Thyroid gland (tissue), 4 donors: ENCODE measurements at regions not wholly inside any gene's neighbourhood (a gene's known extent, or its start where the extent isn't known, plus 50 kb on each side); places are given as distances from the start of the nearest gene placed in this dataset.

Experiments
- DNase-seq, 2 donors: peaks; one replicate each; pipeline ENCODE4 v3.0.0-alpha.2; 2019
- H3K27ac ChIP-seq, 3 donors: fragments of 200-600 bp; sonication (generic); 1 replicate in 2 of 3; 2 replicates in 1 of 3; pipeline ENCODE4 v1.5.1; 2016 to 2019; ENCODE audit warnings: mild to moderate bottlenecking in 1 of 3, moderate library complexity in 1 of 3
- H3K27me3 ChIP-seq: fragments of 200-600 bp; sonication (generic); one replicate; pipeline ENCODE4 v1.5.1; 2019
- H3K36me3 ChIP-seq, 2 donors: fragments of 200-600 bp; sonication (generic); one replicate each; pipeline ENCODE4 v1.5.1; 2016 to 2019
- H3K4me1 ChIP-seq, 2 donors: fragments of 200-600 bp; sonication (generic); one replicate each; pipeline ENCODE4 v1.5.1; 2017 to 2019
- H3K4me3 ChIP-seq, 3 donors: fragments of 200-600 bp; sonication (generic); replicated peaks in 1 of 3; 1 replicate in 2 of 3; 2 replicates in 1 of 3; pipeline ENCODE4 v1.5.1; 2016; ENCODE audit warnings: mild to moderate bottlenecking in 1 of 3
- H3K9me3 ChIP-seq: fragments of 200-600 bp; sonication (generic); one replicate; pipeline ENCODE4 v1.5.1; 2017
- POLR2A ChIP-seq, 2 donors: fragments of 450-650 bp; IDR thresholded peaks; one replicate each; pipeline ENCODE4 v1.6.1; 2017; ENCODE audit warnings: antibody characterized with exemption in 2 of 2, mild to moderate bottlenecking in 2 of 2, moderate library complexity in 1 of 2
- WGBS, 2 donors: methylation state at CpG; one replicate each; pipeline ENCODE4 v1.1.5; 2017; 5-methylcytosine and 5-hydroxymethylcytosine counted together
- intact Hi-C: fragments of 100-400 bp; cut with DNase I; formaldehyde crosslinking; loops from one replicate; pipeline ENCODE4 v1.15.1; 2023
- TF ChIP-seq, protein P1 (sequence below), 6 experiments: fragments of 200-600 bp in 3 of 6; fragments of 450-650 bp in 3 of 6; sonication (generic) in 3 of 6; IDR thresholded peaks; one replicate each; pipeline ENCODE4 v1.5.1; 2016 to 2019; ENCODE audit warnings: antibody characterized with exemption in 6 of 6, mild to moderate bottlenecking in 2 of 6, inconsistent platforms in 1 of 6, moderate library complexity in 1 of 6

- no peaks in the 10 kb centered on the region for H3K27me3 ChIP-seq
- WGBS, 2 donors: 81 to 85% methylated on average over 6 to 10 of the region's 10 CpGs
- H3K4me3 ChIP-seq: no peak overlapping the region
- intact Hi-C loops: no loop called here
- TF ChIP-seq, protein P1, sequence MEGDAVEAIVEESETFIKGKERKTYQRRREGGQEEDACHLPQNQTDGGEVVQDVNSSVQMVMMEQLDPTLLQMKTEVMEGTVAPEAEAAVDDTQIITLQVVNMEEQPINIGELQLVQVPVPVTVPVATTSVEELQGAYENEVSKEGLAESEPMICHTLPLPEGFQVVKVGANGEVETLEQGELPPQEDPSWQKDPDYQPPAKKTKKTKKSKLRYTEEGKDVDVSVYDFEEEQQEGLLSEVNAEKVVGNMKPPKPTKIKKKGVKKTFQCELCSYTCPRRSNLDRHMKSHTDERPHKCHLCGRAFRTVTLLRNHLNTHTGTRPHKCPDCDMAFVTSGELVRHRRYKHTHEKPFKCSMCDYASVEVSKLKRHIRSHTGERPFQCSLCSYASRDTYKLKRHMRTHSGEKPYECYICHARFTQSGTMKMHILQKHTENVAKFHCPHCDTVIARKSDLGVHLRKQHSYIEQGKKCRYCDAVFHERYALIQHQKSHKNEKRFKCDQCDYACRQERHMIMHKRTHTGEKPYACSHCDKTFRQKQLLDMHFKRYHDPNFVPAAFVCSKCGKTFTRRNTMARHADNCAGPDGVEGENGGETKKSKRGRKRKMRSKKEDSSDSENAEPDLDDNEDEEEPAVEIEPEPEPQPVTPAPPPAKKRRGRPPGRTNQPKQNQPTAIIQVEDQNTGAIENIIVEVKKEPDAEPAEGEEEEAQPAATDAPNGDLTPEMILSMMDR (IDR thresholded peaks at IDR 0.05): no peak
- TF ChIP-seq POLR2A (IDR thresholded peaks at IDR 0.05): no peak
- no peaks in the 10 kb centered on the region for H3K36me3 ChIP-seq
- no peaks in the 10 kb centered on the region for H3K9me3 ChIP-seq
- no peak for DNase-seq
- peaks cover 63 to 71% of the 10 kb centered on the region in 2 donors for H3K4me1 ChIP-seq
- H3K27ac ChIP-seq: peak overlapping the region; percentile 79 to 89 (median 81)
Observed at GRCh38 chr6:43877463-43878126, 107.6 kb downstream of the VEGFA start.

- 38 to 49% methylated on average over 9 to 10 of the region's 10 CpGs for WGBS, 2 donors
Observed at GRCh38 chr6:43877036-43877435, 107.0 kb downstream of the VEGFA start.

GRCh38 chr6:43876602-43877001 is 106.6 kb downstream of the VEGFA start:
- intact Hi-C loops: no loop called here
- 49 to 59% methylated on average over 4 of the region's 4 CpGs for WGBS, 2 donors

More at GRCh38 chr6:43877036-43877435, 107.0 kb downstream of the VEGFA start:
- peak in 1 of 2 donors; percentile 33 for TF ChIP-seq POLR2A (IDR thresholded peaks at IDR 0.05)
- TF ChIP-seq, protein P1 (IDR thresholded peaks at IDR 0.05): no peak
- H3K27me3 ChIP-seq: no peaks in the 10 kb centered on the region
- no peak overlapping the region for H3K4me3 ChIP-seq
- H3K36me3 ChIP-seq: no peaks in the 10 kb centered on the region
- H3K4me1 ChIP-seq: peaks cover 69 to 77% of the 10 kb centered on the region in 2 donors
- peak overlapping the region; percentile 79 to 89 (median 81) for H3K27ac ChIP-seq
- intact Hi-C loops: no loop called here
- H3K9me3 ChIP-seq: no peaks in the 10 kb centered on the region
- DNase-seq: peak; percentile 70 to 88

GRCh38 chr6:43875849-43876572 is 106.0 kb downstream of the VEGFA start:
- H3K4me1 ChIP-seq: peaks cover 77 to 85% of the 10 kb centered on the region in 2 donors
- no peak for DNase-seq
- no peaks in the 10 kb centered on the region for H3K9me3 ChIP-seq
- TF ChIP-seq POLR2A (IDR thresholded peaks at IDR 0.05): no peak
- TF ChIP-seq, protein P1 (IDR thresholded peaks at IDR 0.05): no peak
- 38 to 77% methylated on average over 3 to 14 of the region's 14 CpGs for WGBS, 2 donors
- H3K36me3 ChIP-seq: no peaks in the 10 kb centered on the region
- peak overlapping the region; percentile 79 to 89 (median 81) for H3K27ac ChIP-seq
- no peaks in the 10 kb centered on the region for H3K27me3 ChIP-seq
- intact Hi-C loops: no loop called here
- H3K4me3 ChIP-seq: no peak overlapping the region

More at GRCh38 chr6:43876602-43877001, 106.6 kb downstream of the VEGFA start:
- H3K27me3 ChIP-seq: no peaks in the 10 kb centered on the region
- peaks cover 71 to 79% of the 10 kb centered on the region in 2 donors for H3K4me1 ChIP-seq
- no peak for DNase-seq
- H3K9me3 ChIP-seq: no peaks in the 10 kb centered on the region
- H3K36me3 ChIP-seq: no peaks in the 10 kb centered on the region
- H3K27ac ChIP-seq: peak overlapping the region; percentile 79 to 89 (median 81)
- H3K4me3 ChIP-seq: no peak overlapping the region
- TF ChIP-seq, protein P1 (IDR thresholded peaks at IDR 0.05): no peak
- no peak for TF ChIP-seq POLR2A (IDR thresholded peaks at IDR 0.05)
